HG02798 (cell line): ENCODE measurements at regions not wholly inside any gene's neighbourhood (a gene's known extent, or its start where the extent isn't known, plus 50 kb on each side); places are given as distances from the start of the nearest gene placed in this dataset.
"Not testable (repeated sequence)": the region's sequence is repeated elsewhere in the genome, so short reads cannot be mapped to it uniquely, and the experiment has no call there.

Experiments
- ATAC-seq: cut with Tn5 transposase; IDR thresholded peaks from one replicate; pipeline ENCODE4 v1.9.1; 2021; ENCODE audit warnings: mild to moderate bottlenecking; ENCODE audit not compliant: unreplicated experiment, poor library complexity

GRCh38 chr3:162569314-162569713 is 1072.7 kb downstream of the OTOL1 start:
- no peak for ATAC-seq

- no peak for ATAC-seq
Measured at GRCh38 chr3:162584986-162585385, 1088.4 kb downstream of the OTOL1 start.

- ATAC-seq, result no peak
Measured at GRCh38 chr3:162586591-162586990, 1090.0 kb downstream of the OTOL1 start.

GRCh38 chr3:162597226-162597625 is 1100.6 kb downstream of the OTOL1 start:
- no peak for ATAC-seq

GRCh38 chr3:162598500-162598899 is 1101.9 kb downstream of the OTOL1 start:
- not testable (repeated sequence) for ATAC-seq

GRCh38 chr3:162599742-162600141 is 1103.1 kb downstream of the OTOL1 start:
- not testable (repeated sequence) for ATAC-seq

GRCh38 chr3:162601101-162601670 is 1104.6 kb downstream of the OTOL1 start:
- ATAC-seq, result no peak

GRCh38 chr3:162602619-162603018 is 1106.0 kb downstream of the OTOL1 start:
- ATAC-seq, result no peak

GRCh38 chr3:162605651-162606204 is 1109.1 kb downstream of the OTOL1 start:
- ATAC-seq, result no peak

- no peak for ATAC-seq
Measured at GRCh38 chr3:162610261-162610660, 1113.7 kb downstream of the OTOL1 start.

GRCh38 chr3:162612991-162613390 is 1116.4 kb downstream of the OTOL1 start:
- no peak for ATAC-seq

- no peak for ATAC-seq
Measured at GRCh38 chr3:162626172-162626571, 1129.6 kb downstream of the OTOL1 start.

GRCh38 chr3:162628531-162628930 is 1131.9 kb downstream of the OTOL1 start:
- ATAC-seq, result no peak

GRCh38 chr3:162629372-162629771 is 1132.8 kb downstream of the OTOL1 start:
- no peak for ATAC-seq

- ATAC-seq, result no peak
Measured at GRCh38 chr3:162632672-162633071, 1136.1 kb downstream of the OTOL1 start.

GRCh38 chr3:162640208-162640607 is 1143.6 kb downstream of the OTOL1 start:
- ATAC-seq, result not testable (repeated sequence)

GRCh38 chr3:162641317-162641716 is 1144.7 kb downstream of the OTOL1 start:
- no peak for ATAC-seq

GRCh38 chr3:162641907-162642306 is 1145.3 kb downstream of the OTOL1 start:
- no peak for ATAC-seq

GRCh38 chr3:162643245-162643644 is 1146.6 kb downstream of the OTOL1 start:
- ATAC-seq, result no peak

- no peak for ATAC-seq
Measured at GRCh38 chr3:162647321-162647720, 1150.7 kb downstream of the OTOL1 start.

GRCh38 chr3:162658003-162658402 is 1161.4 kb downstream of the OTOL1 start:
- no peak for ATAC-seq

- no peak for ATAC-seq
Measured at GRCh38 chr3:162665684-162666391, 1169.2 kb downstream of the OTOL1 start.
